ENCODE measurements at regions not wholly inside any gene's neighbourhood (a gene's known extent, or its start where the extent isn't known, plus 50 kb on each side); places are given as distances from the start of the nearest gene placed in this dataset.

DNA sequence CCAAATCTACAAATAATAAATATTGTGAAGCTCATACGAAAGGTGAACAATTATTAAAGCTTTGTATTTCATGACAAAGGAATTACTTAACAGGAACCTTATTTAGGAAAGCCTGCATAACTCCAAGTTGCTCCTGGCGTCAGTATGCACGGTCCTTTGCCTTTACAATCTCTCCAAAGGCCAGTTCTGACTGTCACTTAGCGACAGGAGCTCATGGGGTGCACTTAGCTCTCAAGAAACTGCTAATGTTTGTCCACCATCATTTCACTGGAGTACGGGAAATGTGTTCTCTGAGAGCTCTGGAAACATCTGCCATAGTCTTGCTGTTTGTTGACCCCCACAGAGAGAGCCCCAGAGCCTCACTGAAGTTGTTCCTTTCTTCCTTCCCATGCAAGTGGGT is 781.5 kb upstream of the POM121L12 start:
- no peaks in the 10 kb centered on the region for H3K4me1 ChIP-seq
- no peak for DNase-seq
- no peaks in the 10 kb centered on the region for H3K36me3 ChIP-seq
- no peaks in the 10 kb centered on the region for H3K9me3 ChIP-seq (replicated peaks)
- H3K27me3 ChIP-seq (ENCODE audit: low read depth): no peaks in the 10 kb centered on the region
- H3K4me3 ChIP-seq: no peak overlapping the region
- no peak overlapping the region for H3K27ac ChIP-seq (replicated peaks)
- no peak for TF ChIP-seq CTCF (IDR thresholded peaks at IDR 0.05; ENCODE audit: borderline replicate concordance)
- intact Hi-C loops (cut with micrococcal nuclease): no loop called here

DNA sequence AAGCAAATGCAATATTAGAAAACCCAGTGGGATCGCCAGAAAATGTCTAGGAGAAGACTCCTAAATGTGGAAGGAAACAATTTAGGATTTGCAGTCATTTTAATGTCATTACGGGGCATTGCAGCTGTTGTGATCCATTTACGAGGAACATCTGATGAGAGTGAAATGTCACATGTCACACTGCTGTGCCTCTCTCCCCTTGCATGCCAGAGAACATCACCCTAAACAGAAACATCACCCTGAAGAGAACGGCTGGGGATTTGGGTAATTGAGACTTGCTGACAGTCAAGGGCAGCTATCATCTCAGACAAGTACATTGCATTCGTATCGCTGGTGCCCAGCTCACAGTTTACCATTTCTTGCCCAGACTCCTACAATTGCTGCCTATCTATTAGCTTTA is 785.7 kb upstream of the POM121L12 start:
- no peaks in the 10 kb centered on the region for H3K9me3 ChIP-seq (replicated peaks)
- TF ChIP-seq CTCF (IDR thresholded peaks at IDR 0.05; ENCODE audit: borderline replicate concordance): no peak
- no peak overlapping the region for H3K27ac ChIP-seq (replicated peaks)
- peaks cover 4% of the 10 kb centered on the region for H3K27me3 ChIP-seq (ENCODE audit: low read depth)
- intact Hi-C loops (cut with micrococcal nuclease): no loop called here
- H3K4me1 ChIP-seq: no peaks in the 10 kb centered on the region
- no peak for DNase-seq
- no peaks in the 10 kb centered on the region for H3K36me3 ChIP-seq
- H3K4me3 ChIP-seq: no peak overlapping the region

GRCh38 chr7:52247518-52247917 is 787.9 kb upstream of the POM121L12 start:
- DNase-seq: no peak
- no peak overlapping the region for H3K27ac ChIP-seq (replicated peaks)
- no peaks in the 10 kb centered on the region for H3K4me1 ChIP-seq
- TF ChIP-seq CTCF (IDR thresholded peaks at IDR 0.05; ENCODE audit: borderline replicate concordance): no peak
- peaks cover 4% of the 10 kb centered on the region for H3K27me3 ChIP-seq (ENCODE audit: low read depth)
- no peak overlapping the region for H3K4me3 ChIP-seq
- H3K36me3 ChIP-seq: no peaks in the 10 kb centered on the region
- intact Hi-C loops (cut with micrococcal nuclease): no loop called here
- H3K9me3 ChIP-seq (replicated peaks): peaks cover 10% of the 10 kb centered on the region

- TF ChIP-seq CTCF (IDR thresholded peaks at IDR 0.05; ENCODE audit: borderline replicate concordance): no peak
- Histone ChIP-seq H3K9me3 (replicated peaks) (peaks cover 14% of the 10 kb centered on the region), H3K36me3 (no peaks in the 10 kb centered on the region), H3K27ac (replicated peaks) (no peak overlapping the region), H3K4me1 (no peaks in the 10 kb centered on the region), H3K4me3 (no peak overlapping the region), H3K27me3 (ENCODE audit: low read depth) (peaks cover 4% of the 10 kb centered on the region)
- DNase-seq: no peak
- intact Hi-C loops (cut with micrococcal nuclease): no loop called here
Measured at GRCh38 chr7:52243685-52244084, 791.7 kb upstream of the POM121L12 start.

- DNase-seq: no peak
- Histone ChIP-seq H3K9me3 (replicated peaks) (peaks cover 42% of the 10 kb centered on the region), H3K27ac (replicated peaks) (no peak overlapping the region), H3K4me1 (no peaks in the 10 kb centered on the region), H3K36me3 (no peaks in the 10 kb centered on the region), H3K4me3 (no peak overlapping the region), H3K27me3 (ENCODE audit: low read depth) (peaks cover 4% of the 10 kb centered on the region)
- TF ChIP-seq CTCF (IDR thresholded peaks at IDR 0.05; ENCODE audit: borderline replicate concordance): no peak
- intact Hi-C loops (cut with micrococcal nuclease): no loop called here
Measured at GRCh38 chr7:52233248-52233647, 802.2 kb upstream of the POM121L12 start.

- Histone ChIP-seq H3K27ac (replicated peaks) (no peak overlapping the region), H3K4me1 (no peaks in the 10 kb centered on the region), H3K4me3 (no peak overlapping the region), H3K27me3 (ENCODE audit: low read depth) (no peaks in the 10 kb centered on the region), H3K9me3 (replicated peaks) (peaks cover 12% of the 10 kb centered on the region), H3K36me3 (no peaks in the 10 kb centered on the region)
- intact Hi-C loops (cut with micrococcal nuclease): no loop called here
- DNase-seq: no peak
- no peak for TF ChIP-seq CTCF (IDR thresholded peaks at IDR 0.05; ENCODE audit: borderline replicate concordance)
Measured at GRCh38 chr7:52211930-52212329, 823.5 kb upstream of the POM121L12 start.
